Dermis microvascular lymphatic vessel endothelial cell (primary cell): ENCODE measurements at regions not wholly inside any gene's neighbourhood (a gene's known extent, or its start where the extent isn't known, plus 50 kb on each side); places are given as distances from the start of the nearest gene placed in this dataset.
A peak's percentile ranks its signal among the peaks of the same experiment; 100 is the strongest.
"Not testable (repeated sequence)": the region's sequence is repeated elsewhere in the genome, so short reads cannot be mapped to it uniquely, and the experiment has no call there.

Source experiments
- DNase-seq, 2 donors: peaks; one replicate each; pipeline versions ENCODE4 v3.0.0 to v3.0.0-alpha.2; 2010; ENCODE audit warnings: low read depth in 2 of 2

- DNase-seq = peak in 1 of 2 donors; percentile 29
Measured at GRCh38 chr5:142222225-142222865, 102.5 kb downstream of the SPRY4 start.

DNA sequence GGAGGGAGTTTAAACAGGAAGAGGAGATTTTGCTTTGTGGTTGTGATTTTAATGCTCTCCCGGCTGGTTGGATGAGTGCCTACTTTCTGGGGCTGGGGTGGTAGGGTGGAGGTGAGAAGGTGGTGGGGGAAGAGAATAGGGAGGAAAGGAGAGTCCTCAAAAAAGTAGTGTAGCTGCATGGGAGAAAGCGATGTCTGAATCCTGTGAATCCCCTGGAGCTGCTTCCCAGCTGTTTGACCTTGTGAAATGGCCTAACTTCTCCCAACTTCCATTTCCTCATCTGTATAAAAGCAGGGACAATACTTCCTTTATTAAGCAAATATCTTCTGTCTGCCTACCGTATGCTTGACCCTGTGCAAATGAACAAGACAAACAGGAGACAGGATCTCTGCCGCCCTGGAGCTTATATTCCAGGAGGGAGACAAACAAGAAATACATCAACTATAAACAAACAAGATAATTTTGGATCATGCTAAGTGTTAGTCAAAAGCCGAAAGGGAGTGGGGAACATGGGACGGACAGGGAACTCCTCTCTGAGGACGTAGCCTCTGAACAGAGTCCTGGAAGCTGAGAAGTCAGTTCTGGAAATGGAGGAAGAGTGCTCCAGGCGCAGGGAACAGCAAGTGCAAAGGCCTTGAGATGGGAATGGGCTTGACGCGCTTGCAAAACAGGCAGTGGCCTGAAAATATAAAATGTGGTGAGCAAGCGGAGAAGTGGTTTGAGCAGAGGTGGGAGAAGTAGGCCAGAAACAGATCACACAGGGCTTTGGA, 103.5 kb downstream of the SPRY4 start:
- DNase-seq = peak in 1 of 2 donors; percentile 17

GRCh38 chr5:142219146-142219545, 105.7 kb downstream of the SPRY4 start:
- no peak for DNase-seq

DNA sequence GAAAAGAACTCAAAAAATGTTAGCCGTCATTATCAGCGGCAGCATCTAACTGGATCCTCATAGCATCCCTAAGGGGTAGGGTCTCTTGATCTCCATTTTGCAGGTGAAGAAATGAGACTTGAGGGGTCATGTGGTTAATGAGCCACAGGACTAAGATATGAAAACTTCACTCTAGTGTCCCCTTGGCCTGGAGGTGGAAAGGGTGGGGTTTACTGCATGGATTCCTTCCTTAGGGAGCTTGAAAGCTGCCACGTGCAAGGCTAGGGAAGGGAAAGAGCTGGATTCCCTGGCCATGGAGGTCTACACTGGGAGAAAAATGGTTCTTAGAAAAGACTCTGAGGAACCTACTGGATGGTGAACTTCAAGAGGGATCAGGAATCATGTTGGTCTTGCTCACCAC, 107.9 kb downstream of the SPRY4 start:
- DNase-seq = no peak

- DNase-seq = peak in 1 of 2 donors; percentile 55
Measured at GRCh38 chr5:142215915-142216681, 107.5 kb downstream of the NDFIP1 start.

DNA sequence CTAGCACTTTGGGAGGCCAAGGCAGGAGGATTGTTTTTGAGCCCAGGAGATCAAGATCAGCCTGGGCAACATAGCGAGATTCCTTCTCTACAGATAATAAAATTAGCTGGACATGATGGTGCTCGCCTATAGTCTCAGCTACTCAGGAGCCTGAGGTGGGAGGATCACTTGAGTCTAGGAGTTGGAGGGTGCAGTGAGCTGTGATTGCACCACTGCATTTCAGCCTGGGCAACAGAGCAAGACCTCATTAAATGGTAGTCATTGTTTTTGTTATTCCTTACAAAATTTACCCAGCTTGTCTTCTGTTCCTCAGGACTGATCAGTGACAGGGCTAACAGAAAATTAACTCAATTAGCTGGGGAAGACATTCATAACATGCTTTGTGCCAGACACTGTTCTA, 104.5 kb downstream of the NDFIP1 start:
- DNase-seq = no peak

- no peak for DNase-seq
Measured at GRCh38 chr5:142211918-142212317, 103.3 kb downstream of the NDFIP1 start.

GRCh38 chr5:142210864-142211412, 102.4 kb downstream of the NDFIP1 start:
- DNase-seq = no peak

DNA sequence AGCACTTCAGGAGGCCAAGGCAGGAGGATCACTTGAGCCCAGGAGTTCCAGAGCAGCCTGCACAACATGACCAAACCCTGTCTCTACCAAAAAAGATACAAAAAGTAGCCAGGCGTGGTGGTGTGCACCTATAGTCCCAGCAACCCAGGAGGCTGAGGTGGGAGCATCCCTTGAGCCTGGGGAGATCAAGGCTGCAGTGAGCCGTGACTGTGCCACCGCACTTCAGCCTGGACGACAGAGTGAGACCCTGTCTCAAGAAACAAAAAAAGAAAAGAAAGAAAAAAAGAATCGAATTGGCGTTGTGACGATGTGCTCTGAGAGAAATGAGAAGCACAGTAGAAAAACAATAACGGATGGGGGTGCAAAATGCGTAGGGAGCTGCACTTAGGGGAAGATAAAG, 101.4 kb downstream of the NDFIP1 start:
- DNase-seq = no peak

DNA sequence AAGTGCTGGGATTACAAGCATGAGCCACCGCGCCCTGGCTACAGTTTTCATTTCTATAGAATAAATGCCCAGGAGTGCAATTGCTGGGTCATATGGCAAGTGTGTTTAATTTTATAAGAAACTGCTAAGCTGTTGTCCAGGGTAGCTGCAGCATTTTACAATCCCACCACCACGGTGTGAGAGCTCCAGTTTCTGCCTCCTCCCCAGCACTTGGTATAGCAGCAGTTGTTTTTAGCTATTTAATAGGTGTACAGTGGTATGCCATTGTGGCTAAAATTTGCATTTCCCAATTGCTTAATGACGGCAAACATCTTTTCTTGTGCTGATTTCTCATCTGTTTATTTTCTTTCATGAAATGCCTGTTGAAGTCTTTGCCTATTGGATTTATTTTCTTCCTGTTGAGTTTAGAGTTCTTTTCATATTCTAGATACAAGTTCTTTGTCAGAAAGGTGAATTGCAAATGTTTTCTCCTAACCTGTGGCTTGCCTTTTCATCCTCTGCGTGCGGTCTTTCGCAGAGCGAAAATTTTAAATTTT, 100.3 kb downstream of the NDFIP1 start:
- no peak for DNase-seq

DNA sequence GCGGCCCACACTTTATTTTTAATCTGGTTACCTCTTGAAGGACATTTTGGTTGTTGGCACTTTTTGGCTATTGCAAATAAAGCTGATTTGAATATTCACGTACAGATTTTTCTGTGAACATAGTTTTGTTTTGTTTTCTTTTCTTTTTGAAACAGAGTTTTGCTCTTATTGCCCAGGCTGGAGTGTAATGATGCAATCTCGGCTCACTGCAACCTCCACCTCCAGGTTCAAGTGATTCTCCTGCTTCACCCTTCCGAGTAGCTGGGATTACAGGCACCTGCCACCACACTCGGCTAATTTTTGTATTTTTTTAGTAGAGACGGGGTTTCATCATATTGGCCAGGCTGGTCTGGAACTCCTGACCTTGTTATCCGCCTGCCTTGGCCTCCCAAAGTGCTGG, 99.7 kb downstream of the NDFIP1 start:
- DNase-seq = not testable (repeated sequence)

GRCh38 chr5:142206801-142207200, 98.2 kb downstream of the NDFIP1 start:
- peak in 1 of 2 donors; percentile 24 for DNase-seq

DNA sequence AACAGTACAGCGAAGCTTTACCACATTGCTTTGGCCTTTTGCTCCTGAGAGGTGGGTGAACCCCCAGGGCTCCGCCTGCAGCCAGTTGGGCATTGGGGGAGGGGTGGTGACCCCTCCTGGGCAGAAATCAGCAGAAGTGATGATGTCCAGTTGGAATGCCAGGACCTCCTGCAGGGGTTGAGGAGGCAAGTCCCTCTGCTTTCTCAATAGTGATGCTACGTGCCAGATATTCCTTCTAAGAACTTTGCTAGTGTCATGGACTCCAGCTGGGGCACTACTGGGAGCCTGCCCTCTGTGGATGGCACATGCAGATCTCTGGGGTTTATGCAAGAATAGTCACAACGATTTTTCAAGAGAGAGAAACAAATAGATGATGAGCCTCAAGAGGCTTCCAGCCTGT, 95.6 kb downstream of the NDFIP1 start:
- no peak for DNase-seq
